Hepatocyte (in vitro differentiated cells): ENCODE measurements at regions not wholly inside any gene's neighbourhood (a gene's known extent, or its start where the extent isn't known, plus 50 kb on each side); places are given as distances from the start of the nearest gene placed in this dataset.

Experiments
- CTCF ChIP-seq: fragments of 200-600 bp; sonication (generic); IDR thresholded peaks from 2 replicates; pipeline ENCODE4 v1.5.1; 2016; ENCODE audit warnings: antibody characterized with exemption, mild to moderate bottlenecking; ENCODE audit not compliant: poor library complexity
- EZH2phosphoT487 ChIP-seq: fragments of 200-600 bp; sonication (generic); IDR thresholded peaks from one replicate; pipeline ENCODE4 v1.6.1; 2018; ENCODE audit warnings: antibody characterized with exemption, mild to moderate bottlenecking, low read depth, moderate library complexity; ENCODE audit not compliant: unreplicated experiment, severe bottlenecking

GRCh38 chr1:89453123-89453972 is 71.3 kb upstream of the LRRC8B start:
- TF ChIP-seq EZH2phosphoT487 = no peak
- TF ChIP-seq CTCF = no peak
